BLaER1 treated with 17β-estradiol and CSF1 and Interleukin-3, amounts not matched to agents 10 nM and 100 nM (cell line): ENCODE measurements at regions not wholly inside any gene's neighbourhood (a gene's known extent, or its start where the extent isn't known, plus 50 kb on each side); places are given as distances from the start of the nearest gene placed in this dataset.
A peak's percentile ranks its signal among the peaks of the same experiment; 100 is the strongest.

ENCODE experiments used
- H3K27ac ChIP-seq, 11 experiments: shearing (Covaris generic); formaldehyde crosslinking; 2 replicates each; pipeline ENCODE4 v1.8.1; 2022
- H3K27me3 ChIP-seq, 11 experiments: shearing (Covaris generic); formaldehyde crosslinking; 2 replicates each; pipeline ENCODE4 v1.8.1; 2022
- H3K36me3 ChIP-seq, 11 experiments: shearing (Covaris generic); formaldehyde crosslinking; 2 replicates each; pipeline ENCODE4 v1.8.1; 2022
- H3K4me1 ChIP-seq, 10 experiments: shearing (Covaris generic); formaldehyde crosslinking; 2 replicates each; pipeline ENCODE4 v1.8.1; 2022
- H3K4me2 ChIP-seq, 11 experiments: shearing (Covaris generic); formaldehyde crosslinking; 2 replicates each; pipeline ENCODE4 v1.8.1; 2022
- H3K4me3 ChIP-seq, 10 experiments: shearing (Covaris generic); formaldehyde crosslinking; 2 replicates each; pipeline ENCODE4 v1.8.1; 2022
- H3K9ac ChIP-seq, 11 experiments: shearing (Covaris generic); formaldehyde crosslinking; 2 replicates each; pipeline ENCODE4 v1.8.1; 2022
- H3K9me3 ChIP-seq, 11 experiments: shearing (Covaris generic); formaldehyde crosslinking; replicated peaks in 1 of 11; 2 replicates each; pipeline ENCODE4 v1.8.1; 2022
- H4K20me1 ChIP-seq, 11 experiments: shearing (Covaris generic); formaldehyde crosslinking; 2 replicates each; pipeline ENCODE4 v1.8.1; 2022
- Cebpa-rat ChIP-seq, 11 experiments: shearing (Covaris generic); IDR thresholded peaks; 2 replicates each; pipeline ENCODE4 v1.8.1; 2022

GRCh38 chr2:142325870-142326269, 195.1 kb upstream of the LRP1B start:
- no peaks in the 10 kb centered on the region for H4K20me1 ChIP-seq
- no peaks in the 10 kb centered on the region for H3K9me3 ChIP-seq
- no peak overlapping the region for H3K4me2 ChIP-seq
- H3K4me1 ChIP-seq, result 0 out of 20 replicates have a peak, but pooled peaks cover 0 to 3% (median 0%) of the 10 kb centered on the region in 10 experiments
- H3K27ac ChIP-seq, result no peak overlapping the region
- no peaks in the 10 kb centered on the region for H3K36me3 ChIP-seq
- no peak for TF ChIP-seq Cebpa-rat (IDR thresholded peaks at IDR 0.05)
- H3K27me3 ChIP-seq, result no peaks in the 10 kb centered on the region
- H3K9ac ChIP-seq, result no peak overlapping the region
- H3K4me3 ChIP-seq, result no peak overlapping the region

GRCh38 chr2:142323206-142323605, 192.4 kb upstream of the LRP1B start:
- Histone ChIP-seq H3K27me3 (no peaks in the 10 kb centered on the region), H3K9me3 (no peaks in the 10 kb centered on the region), H3K4me1 (0 out of 20 replicates have a peak, but pooled peaks cover 0 to 3% (median 0%) of the 10 kb centered on the region in 10 experiments), H3K4me2 (no peak overlapping the region), H3K36me3 (no peaks in the 10 kb centered on the region), H3K9ac (no peak overlapping the region), H3K4me3 (no peak overlapping the region), H4K20me1 (no peaks in the 10 kb centered on the region), H3K27ac (no peak overlapping the region)
- TF ChIP-seq Cebpa-rat (IDR thresholded peaks at IDR 0.05), result no peak

GRCh38 chr2:142321706-142322280, 191.0 kb upstream of the LRP1B start:
- H3K36me3 ChIP-seq, result no peaks in the 10 kb centered on the region
- no peak overlapping the region for H3K9ac ChIP-seq
- no peak overlapping the region for H3K4me3 ChIP-seq
- no peaks in the 10 kb centered on the region for H4K20me1 ChIP-seq
- no peaks in the 10 kb centered on the region for H3K27me3 ChIP-seq
- no peak overlapping the region for H3K27ac ChIP-seq
- H3K4me1 ChIP-seq, result 0 out of 20 replicates have a peak, but pooled peaks cover 0 to 3% (median 0%) of the 10 kb centered on the region in 10 experiments
- H3K4me2 ChIP-seq, result peak overlapping the region in 1 of 11 experiments; percentile 20; a peak in 1 of 22 replicates
- TF ChIP-seq Cebpa-rat (IDR thresholded peaks at IDR 0.05), result no peak
- no peaks in the 10 kb centered on the region for H3K9me3 ChIP-seq

- H3K4me2 ChIP-seq, result no peak overlapping the region
- no peaks in the 10 kb centered on the region for H3K36me3 ChIP-seq
- H3K9ac ChIP-seq, result no peak overlapping the region
- 0 out of 20 replicates have a peak, but pooled peaks cover 0 to 3% (median 0%) of the 10 kb centered on the region in 10 experiments for H3K4me1 ChIP-seq
- TF ChIP-seq Cebpa-rat (IDR thresholded peaks at IDR 0.05), result no peak
- no peaks in the 10 kb centered on the region for H3K27me3 ChIP-seq
- H3K4me3 ChIP-seq, result no peak overlapping the region
- H3K27ac ChIP-seq, result no peak overlapping the region
- H4K20me1 ChIP-seq, result no peaks in the 10 kb centered on the region
- H3K9me3 ChIP-seq, result no peaks in the 10 kb centered on the region
Observed at GRCh38 chr2:142320067-142320466, 189.3 kb upstream of the LRP1B start.

- no peak overlapping the region for H3K4me3 ChIP-seq
- H3K27ac ChIP-seq, result no peak overlapping the region
- H3K4me1 ChIP-seq, result no peaks in the 10 kb centered on the region
- H3K36me3 ChIP-seq, result no peaks in the 10 kb centered on the region
- H3K27me3 ChIP-seq, result no peaks in the 10 kb centered on the region
- no peak overlapping the region for H3K9ac ChIP-seq
- peaks cover 2 to 13% (median 8%) of the 10 kb centered on the region in 11 experiments; a peak in 21 of 22 replicates for H3K9me3 ChIP-seq
- no peaks in the 10 kb centered on the region for H4K20me1 ChIP-seq
- H3K4me2 ChIP-seq, result no peak overlapping the region
- TF ChIP-seq Cebpa-rat (IDR thresholded peaks at IDR 0.05), result no peak
Observed at GRCh38 chr2:142316049-142316448, 185.2 kb upstream of the LRP1B start.

GRCh38 chr2:142315346-142315745, 184.5 kb upstream of the LRP1B start:
- Histone ChIP-seq H3K36me3 (no peaks in the 10 kb centered on the region), H3K4me1 (no peaks in the 10 kb centered on the region), H3K4me3 (no peak overlapping the region), H3K27ac (no peak overlapping the region), H3K27me3 (no peaks in the 10 kb centered on the region), H4K20me1 (no peaks in the 10 kb centered on the region), H3K9me3 (peaks cover 9 to 20% (median 15%) of the 10 kb centered on the region in 11 experiments), H3K9ac (no peak overlapping the region), H3K4me2 (no peak overlapping the region)
- TF ChIP-seq Cebpa-rat (IDR thresholded peaks at IDR 0.05), result no peak

- H4K20me1 ChIP-seq, result no peaks in the 10 kb centered on the region
- peaks cover 19 to 32% (median 26%) of the 10 kb centered on the region in 11 experiments for H3K9me3 ChIP-seq
- H3K27ac ChIP-seq, result no peak overlapping the region
- no peaks in the 10 kb centered on the region for H3K36me3 ChIP-seq
- no peak overlapping the region for H3K9ac ChIP-seq
- no peak overlapping the region for H3K4me3 ChIP-seq
- H3K4me1 ChIP-seq, result no peaks in the 10 kb centered on the region
- H3K4me2 ChIP-seq, result no peak overlapping the region
- H3K27me3 ChIP-seq, result no peaks in the 10 kb centered on the region
- TF ChIP-seq Cebpa-rat (IDR thresholded peaks at IDR 0.05), result no peak
Observed at GRCh38 chr2:142314164-142314563, 183.3 kb upstream of the LRP1B start.

- Histone ChIP-seq H3K4me2 (no peak overlapping the region), H3K9me3 (peaks cover 19 to 33% (median 27%) of the 10 kb centered on the region in 11 experiments), H3K36me3 (no peaks in the 10 kb centered on the region), H3K9ac (no peak overlapping the region), H3K27ac (no peak overlapping the region), H3K4me3 (no peak overlapping the region), H3K4me1 (no peaks in the 10 kb centered on the region), H4K20me1 (no peaks in the 10 kb centered on the region), H3K27me3 (no peaks in the 10 kb centered on the region)
- no peak for TF ChIP-seq Cebpa-rat (IDR thresholded peaks at IDR 0.05)
Observed at GRCh38 chr2:142310530-142310929, 179.7 kb upstream of the LRP1B start.

GRCh38 chr2:142308744-142309143, 177.9 kb upstream of the LRP1B start:
- Histone ChIP-seq H3K4me1 (no peaks in the 10 kb centered on the region), H4K20me1 (no peaks in the 10 kb centered on the region), H3K27me3 (no peaks in the 10 kb centered on the region), H3K36me3 (no peaks in the 10 kb centered on the region), H3K27ac (no peak overlapping the region), H3K9me3 (peaks cover 19 to 33% (median 27%) of the 10 kb centered on the region in 11 experiments), H3K9ac (no peak overlapping the region), H3K4me2 (no peak overlapping the region), H3K4me3 (no peak overlapping the region)
- TF ChIP-seq Cebpa-rat (IDR thresholded peaks at IDR 0.05), result no peak

GRCh38 chr2:142307616-142308115, 176.8 kb upstream of the LRP1B start:
- H3K4me3 ChIP-seq, result no peak overlapping the region
- H3K27ac ChIP-seq, result no peak overlapping the region
- H3K4me1 ChIP-seq, result no peaks in the 10 kb centered on the region
- TF ChIP-seq Cebpa-rat (IDR thresholded peaks at IDR 0.05), result no peak
- no peaks in the 10 kb centered on the region for H4K20me1 ChIP-seq
- H3K9ac ChIP-seq, result no peak overlapping the region
- no peaks in the 10 kb centered on the region for H3K36me3 ChIP-seq
- H3K27me3 ChIP-seq, result no peaks in the 10 kb centered on the region
- H3K4me2 ChIP-seq, result no peak overlapping the region
- H3K9me3 ChIP-seq, result peaks cover 19 to 33% (median 27%) of the 10 kb centered on the region in 11 experiments
